ENCODE measurements at regions not wholly inside any gene's neighbourhood (a gene's known extent, or its start where the extent isn't known, plus 50 kb on each side); places are given as distances from the start of the nearest gene placed in this dataset.

DNA sequence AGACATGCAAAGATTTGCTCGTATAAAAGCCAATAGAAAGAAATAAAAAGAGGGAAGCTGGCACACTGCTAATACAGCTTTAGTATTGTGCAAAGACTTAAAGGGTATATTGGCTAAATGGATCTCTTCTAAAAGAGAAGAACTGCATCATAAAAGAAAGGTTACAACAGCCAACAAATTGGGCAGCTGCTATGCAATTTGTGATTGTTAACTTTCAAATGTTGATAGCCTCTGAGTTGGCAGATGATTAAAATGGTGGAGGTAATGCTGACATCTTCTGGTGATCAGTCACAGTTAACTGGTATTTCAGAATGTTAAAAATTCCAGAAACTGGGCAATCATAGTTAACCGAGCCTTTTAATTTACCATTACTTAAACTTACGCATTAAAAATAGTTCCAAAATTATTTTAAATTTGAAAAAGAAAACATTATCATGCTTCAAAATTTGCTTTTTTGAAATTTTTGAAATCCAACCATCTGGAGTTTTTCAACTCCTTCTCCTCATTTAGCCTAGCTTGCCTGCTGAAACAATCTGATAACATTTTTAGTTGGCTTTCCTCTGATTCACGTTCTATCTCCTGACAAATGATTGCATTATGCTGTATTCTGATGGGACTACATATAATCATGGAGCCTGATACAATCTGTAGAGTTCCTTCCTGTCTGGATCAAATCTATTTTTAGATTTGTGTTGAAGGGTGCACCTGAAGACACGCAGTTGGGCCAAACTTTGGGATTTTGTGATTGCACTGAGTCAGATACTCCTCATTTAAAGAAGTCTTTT lies 144.0 kb upstream of the PDZRN3 start:
- TF ChIP-seq, protein P1, sequence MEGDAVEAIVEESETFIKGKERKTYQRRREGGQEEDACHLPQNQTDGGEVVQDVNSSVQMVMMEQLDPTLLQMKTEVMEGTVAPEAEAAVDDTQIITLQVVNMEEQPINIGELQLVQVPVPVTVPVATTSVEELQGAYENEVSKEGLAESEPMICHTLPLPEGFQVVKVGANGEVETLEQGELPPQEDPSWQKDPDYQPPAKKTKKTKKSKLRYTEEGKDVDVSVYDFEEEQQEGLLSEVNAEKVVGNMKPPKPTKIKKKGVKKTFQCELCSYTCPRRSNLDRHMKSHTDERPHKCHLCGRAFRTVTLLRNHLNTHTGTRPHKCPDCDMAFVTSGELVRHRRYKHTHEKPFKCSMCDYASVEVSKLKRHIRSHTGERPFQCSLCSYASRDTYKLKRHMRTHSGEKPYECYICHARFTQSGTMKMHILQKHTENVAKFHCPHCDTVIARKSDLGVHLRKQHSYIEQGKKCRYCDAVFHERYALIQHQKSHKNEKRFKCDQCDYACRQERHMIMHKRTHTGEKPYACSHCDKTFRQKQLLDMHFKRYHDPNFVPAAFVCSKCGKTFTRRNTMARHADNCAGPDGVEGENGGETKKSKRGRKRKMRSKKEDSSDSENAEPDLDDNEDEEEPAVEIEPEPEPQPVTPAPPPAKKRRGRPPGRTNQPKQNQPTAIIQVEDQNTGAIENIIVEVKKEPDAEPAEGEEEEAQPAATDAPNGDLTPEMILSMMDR (IDR thresholded peaks at IDR 0.05), result no peak
- TF ChIP-seq ATF1 (CRISPR knock-in tag; IDR thresholded peaks at IDR 0.05) (no peak), ZNF263 (CRISPR knock-in tag; IDR thresholded peaks at IDR 0.05; ENCODE audit: low read depth) (no peak), SP1 (CRISPR knock-in tag; conservative IDR thresholded peaks at IDR 0.05) (no peak), JUN (CRISPR knock-in tag; IDR thresholded peaks at IDR 0.05) (no peak), OVOL2 (CRISPR knock-in tag; IDR thresholded peaks at IDR 0.05; ENCODE audit: borderline replicate concordance) (no peak), NFE2L1 (CRISPR knock-in tag; IDR thresholded peaks at IDR 0.05) (no peak), CREB1 (CRISPR knock-in tag; IDR thresholded peaks at IDR 0.05) (no peak)
- TF ChIP-seq, protein P2, sequence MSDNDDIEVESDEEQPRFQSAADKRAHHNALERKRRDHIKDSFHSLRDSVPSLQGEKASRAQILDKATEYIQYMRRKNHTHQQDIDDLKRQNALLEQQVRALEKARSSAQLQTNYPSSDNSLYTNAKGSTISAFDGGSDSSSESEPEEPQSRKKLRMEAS (CRISPR knock-in tag; IDR thresholded peaks at IDR 0.05), result no peak
- TF ChIP-seq, protein P3, sequence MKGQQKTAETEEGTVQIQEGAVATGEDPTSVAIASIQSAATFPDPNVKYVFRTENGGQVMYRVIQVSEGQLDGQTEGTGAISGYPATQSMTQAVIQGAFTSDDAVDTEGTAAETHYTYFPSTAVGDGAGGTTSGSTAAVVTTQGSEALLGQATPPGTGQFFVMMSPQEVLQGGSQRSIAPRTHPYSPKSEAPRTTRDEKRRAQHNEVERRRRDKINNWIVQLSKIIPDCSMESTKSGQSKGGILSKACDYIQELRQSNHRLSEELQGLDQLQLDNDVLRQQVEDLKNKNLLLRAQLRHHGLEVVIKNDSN (CRISPR knock-in tag; IDR thresholded peaks at IDR 0.05), result no peak
- TF ChIP-seq, protein P4, sequence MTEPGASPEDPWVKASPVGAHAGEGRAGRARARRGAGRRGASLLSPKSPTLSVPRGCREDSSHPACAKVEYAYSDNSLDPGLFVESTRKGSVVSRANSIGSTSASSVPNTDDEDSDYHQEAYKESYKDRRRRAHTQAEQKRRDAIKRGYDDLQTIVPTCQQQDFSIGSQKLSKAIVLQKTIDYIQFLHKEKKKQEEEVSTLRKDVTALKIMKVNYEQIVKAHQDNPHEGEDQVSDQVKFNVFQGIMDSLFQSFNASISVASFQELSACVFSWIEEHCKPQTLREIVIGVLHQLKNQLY (CRISPR knock-in tag; IDR thresholded peaks at IDR 0.05), result no peak
- TF ChIP-seq, protein P5, sequence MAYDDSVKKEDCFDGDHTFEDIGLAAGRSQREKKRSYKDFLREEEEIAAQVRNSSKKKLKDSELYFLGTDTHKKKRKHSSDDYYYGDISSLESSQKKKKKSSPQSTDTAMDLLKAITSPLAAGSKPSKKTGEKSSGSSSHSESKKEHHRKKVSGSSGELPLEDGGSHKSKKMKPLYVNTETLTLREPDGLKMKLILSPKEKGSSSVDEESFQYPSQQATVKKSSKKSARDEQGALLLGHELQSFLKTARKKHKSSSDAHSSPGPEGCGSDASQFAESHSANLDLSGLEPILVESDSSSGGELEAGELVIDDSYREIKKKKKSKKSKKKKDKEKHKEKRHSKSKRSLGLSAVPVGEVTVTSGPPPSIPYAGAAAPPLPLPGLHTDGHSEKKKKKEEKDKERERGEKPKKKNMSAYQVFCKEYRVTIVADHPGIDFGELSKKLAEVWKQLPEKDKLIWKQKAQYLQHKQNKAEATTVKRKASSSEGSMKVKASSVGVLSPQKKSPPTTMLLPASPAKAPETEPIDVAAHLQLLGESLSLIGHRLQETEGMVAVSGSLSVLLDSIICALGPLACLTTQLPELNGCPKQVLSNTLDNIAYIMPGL (CRISPR knock-in tag; IDR thresholded peaks at IDR 0.05), result no peak
- TF ChIP-seq, protein P6, sequence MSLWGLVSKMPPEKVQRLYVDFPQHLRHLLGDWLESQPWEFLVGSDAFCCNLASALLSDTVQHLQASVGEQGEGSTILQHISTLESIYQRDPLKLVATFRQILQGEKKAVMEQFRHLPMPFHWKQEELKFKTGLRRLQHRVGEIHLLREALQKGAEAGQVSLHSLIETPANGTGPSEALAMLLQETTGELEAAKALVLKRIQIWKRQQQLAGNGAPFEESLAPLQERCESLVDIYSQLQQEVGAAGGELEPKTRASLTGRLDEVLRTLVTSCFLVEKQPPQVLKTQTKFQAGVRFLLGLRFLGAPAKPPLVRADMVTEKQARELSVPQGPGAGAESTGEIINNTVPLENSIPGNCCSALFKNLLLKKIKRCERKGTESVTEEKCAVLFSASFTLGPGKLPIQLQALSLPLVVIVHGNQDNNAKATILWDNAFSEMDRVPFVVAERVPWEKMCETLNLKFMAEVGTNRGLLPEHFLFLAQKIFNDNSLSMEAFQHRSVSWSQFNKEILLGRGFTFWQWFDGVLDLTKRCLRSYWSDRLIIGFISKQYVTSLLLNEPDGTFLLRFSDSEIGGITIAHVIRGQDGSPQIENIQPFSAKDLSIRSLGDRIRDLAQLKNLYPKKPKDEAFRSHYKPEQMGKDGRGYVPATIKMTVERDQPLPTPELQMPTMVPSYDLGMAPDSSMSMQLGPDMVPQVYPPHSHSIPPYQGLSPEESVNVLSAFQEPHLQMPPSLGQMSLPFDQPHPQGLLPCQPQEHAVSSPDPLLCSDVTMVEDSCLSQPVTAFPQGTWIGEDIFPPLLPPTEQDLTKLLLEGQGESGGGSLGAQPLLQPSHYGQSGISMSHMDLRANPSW (CRISPR knock-in tag; conservative IDR thresholded peaks at IDR 0.05; ENCODE audit: low read depth), result no peak
